ENCODE measurements at regions not wholly inside any gene's neighbourhood (a gene's known extent, or its start where the extent isn't known, plus 50 kb on each side); places are given as distances from the start of the nearest gene placed in this dataset.

GRCh38 chr3:117725314-117725713 is 1015.7 kb downstream of the TUSC7 start:
- H3K4me3 ChIP-seq (ENCODE audit: low read depth, poor library complexity, severe bottlenecking), result no peak overlapping the region
- intact Hi-C loops (cut with DNase I; ENCODE audit: low total_unique reads), result no loop called here
- WGBS, 2 donors, result 87 to 91% methylated on average over 4 of the region's 4 CpGs
- DNase-seq (ENCODE audit: low spot score in 2 of 2), result no peak
- TF ChIP-seq CTCF (IDR thresholded peaks at IDR 0.05) (no peak), POLR2A (IDR thresholded peaks at IDR 0.05) (no peak)

GRCh38 chr3:117726776-117727175 is 1017.2 kb downstream of the TUSC7 start:
- no peak overlapping the region for H3K4me3 ChIP-seq (ENCODE audit: low read depth, poor library complexity, severe bottlenecking)
- no peak for DNase-seq (ENCODE audit: low spot score in 2 of 2)
- no peak for TF ChIP-seq CTCF (IDR thresholded peaks at IDR 0.05)
- TF ChIP-seq POLR2A (IDR thresholded peaks at IDR 0.05), result no peak
- intact Hi-C loops (cut with DNase I; ENCODE audit: low total_unique reads), result no loop called here

GRCh38 chr3:117728226-117728625 is 1018.6 kb downstream of the TUSC7 start:
- intact Hi-C loops (cut with DNase I; ENCODE audit: low total_unique reads), result no loop called here
- TF ChIP-seq POLR2A (IDR thresholded peaks at IDR 0.05) (no peak), CTCF (IDR thresholded peaks at IDR 0.05) (no peak)
- H3K4me3 ChIP-seq (ENCODE audit: low read depth, poor library complexity, severe bottlenecking), result no peak overlapping the region
- 85 to 93% methylated on average over 1 of the region's 1 CpG for WGBS, 2 donors
- DNase-seq (ENCODE audit: low spot score in 2 of 2), result no peak

- TF ChIP-seq CTCF (IDR thresholded peaks at IDR 0.05) (no peak), POLR2A (IDR thresholded peaks at IDR 0.05) (no peak)
- 72 to 85% methylated on average over 3 of the region's 3 CpGs for WGBS, 2 donors
- intact Hi-C loops (cut with DNase I; ENCODE audit: low total_unique reads), result no loop called here
- no peak for DNase-seq (ENCODE audit: low spot score in 2 of 2)
- H3K4me3 ChIP-seq (ENCODE audit: low read depth, poor library complexity, severe bottlenecking), result no peak overlapping the region
Observed at GRCh38 chr3:117734496-117734895, 1024.9 kb downstream of the TUSC7 start.

GRCh38 chr3:117735481-117736101 is 1026.0 kb downstream of the TUSC7 start:
- no peak for TF ChIP-seq CTCF (IDR thresholded peaks at IDR 0.05)
- no peak for TF ChIP-seq POLR2A (IDR thresholded peaks at IDR 0.05)
- intact Hi-C loops (cut with DNase I; ENCODE audit: low total_unique reads), result no loop called here
- 39 to 46% methylated on average over 2 of the region's 2 CpGs for WGBS, 2 donors
- H3K4me3 ChIP-seq (ENCODE audit: low read depth, poor library complexity, severe bottlenecking), result no peak overlapping the region
- DNase-seq (ENCODE audit: low spot score in 2 of 2), result no peak

GRCh38 chr3:117736846-117737245 is 1027.3 kb downstream of the TUSC7 start:
- no peak for DNase-seq (ENCODE audit: low spot score in 2 of 2)
- no peak overlapping the region for H3K4me3 ChIP-seq (ENCODE audit: low read depth, poor library complexity, severe bottlenecking)
- WGBS, 2 donors, result 59 to 75% methylated on average over 3 of the region's 3 CpGs
- no peak for TF ChIP-seq POLR2A (IDR thresholded peaks at IDR 0.05)
- TF ChIP-seq CTCF (IDR thresholded peaks at IDR 0.05), result no peak
- intact Hi-C loops (cut with DNase I; ENCODE audit: low total_unique reads), result no loop called here

Data from lower leg skin (tissue), 4 donors.